GM12873 (cell line): ENCODE measurements at regions not wholly inside any gene's neighbourhood (a gene's known extent, or its start where the extent isn't known, plus 50 kb on each side); places are given as distances from the start of the nearest gene placed in this dataset.

ENCODE experiments used
- CTCF ChIP-seq: IDR thresholded peaks from 2 replicates; pipeline ENCODE4 v1.5.1; 2012; ENCODE audit warnings: low read depth, mild to moderate bottlenecking, moderate library complexity, low read length, control low read depth; ENCODE audit not compliant: insufficient read depth; ENCODE audit errors: missing control alignments

GRCh38 chr9:73269430-73270101 lies 117.9 kb downstream of the ANXA1 start:
- no peak for TF ChIP-seq CTCF

GRCh38 chr9:73270967-73271721 lies 119.5 kb downstream of the ANXA1 start:
- no peak for TF ChIP-seq CTCF

- TF ChIP-seq CTCF: no peak
Measured at GRCh38 chr9:73280113-73280512, 128.4 kb downstream of the ANXA1 start.

- no peak for TF ChIP-seq CTCF
Measured at GRCh38 chr9:73284377-73284776, 132.7 kb downstream of the ANXA1 start.

- TF ChIP-seq CTCF: no peak
Measured at GRCh38 chr9:73294336-73294735, 142.7 kb downstream of the ANXA1 start.

- no peak for TF ChIP-seq CTCF
Measured at GRCh38 chr9:73325983-73326382, 174.3 kb downstream of the ANXA1 start.

- TF ChIP-seq CTCF: no peak
Measured at GRCh38 chr9:73327149-73327548, 175.5 kb downstream of the ANXA1 start.
